ENCODE measurements at regions not wholly inside any gene's neighbourhood (a gene's known extent, or its start where the extent isn't known, plus 50 kb on each side); places are given as distances from the start of the nearest gene placed in this dataset.

- no peak overlapping the region for H3K4me3 ChIP-seq (ENCODE audit: low read depth, low read length)
- no peak for DNase-seq (ENCODE audit: low read depth)
- TF ChIP-seq CTCF (IDR thresholded peaks at IDR 0.05; ENCODE audit: insufficient read depth, low read length, poor library complexity, severe bottlenecking) = no peak
- no peaks in the 10 kb centered on the region for H3K27me3 ChIP-seq (ENCODE audit: control insufficient read depth, insufficient read depth, low read length)
- H3K36me3 ChIP-seq (ENCODE audit: control insufficient read depth, insufficient read depth, low read length) = no peaks in the 10 kb centered on the region
Observed at GRCh38 chr3:81161100-81161499, 600.3 kb downstream of the GBE1 start.

- Histone ChIP-seq H3K27me3 (ENCODE audit: control insufficient read depth, insufficient read depth, low read length) (no peaks in the 10 kb centered on the region), H3K36me3 (ENCODE audit: control insufficient read depth, insufficient read depth, low read length) (no peaks in the 10 kb centered on the region), H3K4me3 (ENCODE audit: low read depth, low read length) (no peak overlapping the region)
- TF ChIP-seq CTCF (IDR thresholded peaks at IDR 0.05; ENCODE audit: insufficient read depth, low read length, poor library complexity, severe bottlenecking) = no peak
- DNase-seq (ENCODE audit: low read depth) = no peak
Observed at GRCh38 chr3:81154611-81155143, 606.8 kb downstream of the GBE1 start.

- no peaks in the 10 kb centered on the region for H3K27me3 ChIP-seq (ENCODE audit: control insufficient read depth, insufficient read depth, low read length)
- no peaks in the 10 kb centered on the region for H3K36me3 ChIP-seq (ENCODE audit: control insufficient read depth, insufficient read depth, low read length)
- DNase-seq (ENCODE audit: low read depth) = no peak
- no peak for TF ChIP-seq CTCF (IDR thresholded peaks at IDR 0.05; ENCODE audit: insufficient read depth, low read length, poor library complexity, severe bottlenecking)
- H3K4me3 ChIP-seq (ENCODE audit: low read depth, low read length) = no peak overlapping the region
Observed at GRCh38 chr3:81152156-81152555, 609.3 kb downstream of the GBE1 start.

GRCh38 chr3:81132995-81133394 lies 628.5 kb downstream of the GBE1 start:
- H3K4me3 ChIP-seq (ENCODE audit: low read depth, low read length) = no peak overlapping the region

GRCh38 chr3:81105789-81106488 lies 655.5 kb downstream of the GBE1 start:
- no peaks in the 10 kb centered on the region for H3K36me3 ChIP-seq (ENCODE audit: control insufficient read depth, insufficient read depth, low read length)
- H3K27me3 ChIP-seq (ENCODE audit: control insufficient read depth, insufficient read depth, low read length) = no peaks in the 10 kb centered on the region
- H3K4me3 ChIP-seq (ENCODE audit: low read depth, low read length) = no peak overlapping the region
- DNase-seq (ENCODE audit: low read depth) = peak; percentile 26
- TF ChIP-seq CTCF (IDR thresholded peaks at IDR 0.05; ENCODE audit: insufficient read depth, low read length, poor library complexity, severe bottlenecking) = no peak

More at GRCh38 chr3:81132995-81133394, 628.5 kb downstream of the GBE1 start:
- H3K27me3 ChIP-seq (ENCODE audit: control insufficient read depth, insufficient read depth, low read length) = no peaks in the 10 kb centered on the region
- no peaks in the 10 kb centered on the region for H3K36me3 ChIP-seq (ENCODE audit: control insufficient read depth, insufficient read depth, low read length)
- DNase-seq (ENCODE audit: low read depth) = no peak
- TF ChIP-seq CTCF (IDR thresholded peaks at IDR 0.05; ENCODE audit: insufficient read depth, low read length, poor library complexity, severe bottlenecking) = no peak

GRCh38 chr3:81105206-81105605 lies 656.2 kb downstream of the GBE1 start:
- Histone ChIP-seq H3K36me3 (ENCODE audit: control insufficient read depth, insufficient read depth, low read length) (no peaks in the 10 kb centered on the region), H3K4me3 (ENCODE audit: low read depth, low read length) (no peak overlapping the region), H3K27me3 (ENCODE audit: control insufficient read depth, insufficient read depth, low read length) (no peaks in the 10 kb centered on the region)
- no peak for DNase-seq (ENCODE audit: low read depth)
- TF ChIP-seq CTCF (IDR thresholded peaks at IDR 0.05; ENCODE audit: insufficient read depth, low read length, poor library complexity, severe bottlenecking) = no peak

Measured in kidney epithelial cell (primary cell).